ENCODE measurements at regions not wholly inside any gene's neighbourhood (a gene's known extent, or its start where the extent isn't known, plus 50 kb on each side); places are given as distances from the start of the nearest gene placed in this dataset.
"Not testable (repeated sequence)": the region's sequence is repeated elsewhere in the genome, so short reads cannot be mapped to it uniquely, and the experiment has no call there.

DNA sequence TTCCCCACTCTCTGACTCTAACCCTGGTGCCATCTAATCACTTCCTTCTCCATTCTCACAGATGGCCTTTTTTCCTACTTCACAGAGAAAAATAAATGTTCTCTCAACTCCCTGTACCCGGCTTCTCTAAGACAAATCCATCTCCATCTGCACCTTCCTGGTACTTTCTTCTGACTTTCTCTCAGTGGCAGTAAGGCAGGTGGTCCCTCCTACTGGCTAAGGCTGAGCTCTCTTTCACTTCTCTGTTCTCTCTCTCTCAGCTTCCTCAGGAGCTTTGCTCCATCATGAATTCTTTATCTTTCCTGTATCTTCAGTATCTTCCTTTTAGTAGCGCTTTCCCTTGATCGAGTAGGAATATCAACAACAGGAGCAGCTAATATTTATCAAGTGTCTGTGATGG lies 421.6 kb downstream of the TMEM135 start:
- DNase-seq (ENCODE audit: extremely low read depth in 1 of 11, low read depth in 9 of 11, low spot score in 4 of 11), result no peak

DNA sequence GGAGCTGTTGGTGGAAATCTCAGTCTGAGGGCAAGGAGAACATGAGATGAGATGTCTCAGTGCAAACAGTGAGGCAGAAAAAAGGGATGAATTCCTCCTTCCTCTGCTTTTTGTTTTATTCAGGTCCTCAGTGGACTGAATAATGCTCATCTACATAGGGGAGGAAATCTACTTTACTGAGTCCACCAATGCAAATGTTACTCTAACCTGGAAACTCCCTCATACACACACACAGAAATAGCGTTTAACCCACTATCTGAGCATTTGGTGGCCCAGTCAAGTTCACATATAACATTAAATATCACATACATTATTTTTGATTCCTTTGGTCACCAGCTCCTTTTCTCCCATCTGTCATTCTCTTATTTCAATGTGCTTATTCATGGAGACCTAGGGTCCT lies 418.8 kb downstream of the TMEM135 start:
- no peak for DNase-seq (ENCODE audit: extremely low read depth in 1 of 11, low read depth in 9 of 11, low spot score in 4 of 11)

GRCh38 chr11:87455180-87455579 lies 417.4 kb downstream of the TMEM135 start:
- no peak for DNase-seq (ENCODE audit: extremely low read depth in 1 of 11, low read depth in 9 of 11, low spot score in 4 of 11)

DNA sequence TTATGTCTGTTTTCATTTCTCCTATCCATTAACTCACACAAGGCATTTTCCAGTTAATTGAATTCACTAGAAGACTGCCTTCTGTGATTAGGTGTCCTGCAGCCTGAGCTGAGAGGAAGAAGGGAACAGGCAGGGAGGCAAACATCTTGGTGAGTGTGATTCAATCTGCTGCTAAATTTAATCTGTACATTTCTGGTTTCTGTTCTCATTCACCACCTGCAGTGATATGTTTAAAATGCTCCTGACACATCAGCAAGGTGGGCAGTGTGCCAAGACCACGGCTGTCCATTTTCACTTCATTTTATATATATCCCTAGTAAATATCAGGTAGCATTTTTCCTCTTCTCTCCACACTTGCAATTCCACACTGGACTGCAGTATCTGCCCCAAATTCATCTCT lies 416.5 kb downstream of the TMEM135 start:
- no peak for DNase-seq (ENCODE audit: extremely low read depth in 1 of 11, low read depth in 9 of 11, low spot score in 4 of 11)

GRCh38 chr11:87453531-87454089 lies 415.9 kb downstream of the TMEM135 start:
- no peak for DNase-seq (ENCODE audit: extremely low read depth in 1 of 11, low read depth in 9 of 11, low spot score in 4 of 11)

DNA sequence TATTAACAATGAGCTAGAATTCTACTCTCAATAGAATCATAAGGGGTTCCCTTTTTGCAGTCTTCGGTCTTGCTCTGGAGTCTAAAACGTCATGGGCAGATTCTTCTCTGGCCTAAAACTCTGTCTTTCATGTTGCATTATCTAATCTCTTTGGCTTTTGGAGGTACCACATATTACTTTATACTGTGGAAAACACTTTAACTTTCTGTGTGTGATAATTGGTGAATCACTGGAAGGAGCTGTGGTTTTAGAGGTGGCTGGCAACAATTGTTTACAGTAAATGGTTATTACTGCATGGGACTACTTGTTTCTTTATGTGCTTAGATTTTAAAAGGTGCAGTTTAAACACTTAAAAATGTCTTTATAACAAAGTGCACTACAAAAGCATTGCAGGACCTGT lies 414.3 kb downstream of the TMEM135 start:
- not testable (repeated sequence) for DNase-seq (ENCODE audit: extremely low read depth in 1 of 11, low read depth in 9 of 11, low spot score in 4 of 11)

DNA sequence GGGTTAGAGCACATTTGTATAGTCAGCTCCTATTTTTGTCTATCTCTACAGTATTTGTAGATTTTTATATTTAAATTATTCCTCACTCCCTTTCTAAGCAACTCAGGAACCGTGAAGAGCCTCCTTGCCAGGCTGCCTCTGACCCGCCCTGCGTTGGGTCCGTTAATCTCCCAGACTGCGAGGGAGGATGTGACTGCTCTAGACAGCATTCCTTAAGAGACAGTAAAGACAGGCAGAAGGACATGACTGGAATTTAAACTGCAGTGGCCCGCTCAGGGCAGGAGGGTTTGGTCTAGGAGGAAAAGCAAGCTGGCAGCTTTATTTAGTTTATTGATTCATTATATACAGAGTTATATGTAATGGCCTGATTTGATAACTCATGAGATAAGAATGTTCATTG lies 413.7 kb downstream of the TMEM135 start:
- peak in 10 of 11 donors; percentile 16 to 57 (median 39) for DNase-seq (ENCODE audit: extremely low read depth in 1 of 11, low read depth in 9 of 11, low spot score in 4 of 11)

- no peak for DNase-seq (ENCODE audit: extremely low read depth in 1 of 11, low read depth in 9 of 11, low spot score in 4 of 11)
Measured at GRCh38 chr11:87447606-87448005, 409.9 kb downstream of the TMEM135 start.

DNA sequence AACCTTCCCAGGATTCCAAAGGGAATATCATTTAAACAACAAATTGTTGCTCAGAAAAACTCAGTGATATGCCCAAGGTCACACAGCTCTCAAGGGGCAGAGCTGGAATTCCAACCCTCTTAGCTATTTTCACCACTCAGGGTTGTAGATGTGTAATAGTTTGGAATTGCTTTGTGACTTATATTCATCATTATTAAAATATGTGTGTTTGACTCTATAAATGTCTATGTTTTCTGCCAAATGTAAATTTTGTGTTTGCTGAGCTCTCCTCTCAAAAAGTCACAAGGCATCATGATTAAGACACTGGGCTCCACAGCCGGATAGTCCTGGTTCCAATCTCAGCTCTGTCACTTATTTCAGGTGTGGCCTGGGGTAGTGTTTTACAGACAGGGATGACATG lies 407.3 kb downstream of the TMEM135 start:
- DNase-seq (ENCODE audit: extremely low read depth in 1 of 11, low read depth in 9 of 11, low spot score in 4 of 11), result no peak

DNA sequence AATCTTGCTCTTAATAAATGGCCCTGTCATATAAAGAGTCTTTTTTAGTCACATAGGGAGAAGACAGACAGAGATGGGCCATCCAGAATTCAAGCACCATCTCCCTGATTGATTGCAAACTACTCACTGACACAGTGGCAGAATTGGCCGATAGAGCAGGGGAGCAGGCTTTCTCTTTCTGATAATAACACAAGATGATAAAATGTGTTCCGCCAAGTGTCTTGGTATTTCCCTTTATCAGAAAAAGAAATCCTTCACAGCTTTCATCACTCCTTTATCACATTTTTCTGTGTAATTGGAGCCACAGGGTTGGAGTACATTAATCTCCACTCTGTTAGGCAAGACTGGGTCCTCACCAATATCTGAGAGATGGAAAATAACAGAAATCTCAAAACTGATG lies 406.0 kb downstream of the TMEM135 start:
- no peak for DNase-seq (ENCODE audit: extremely low read depth in 1 of 11, low read depth in 9 of 11, low spot score in 4 of 11)

DNA sequence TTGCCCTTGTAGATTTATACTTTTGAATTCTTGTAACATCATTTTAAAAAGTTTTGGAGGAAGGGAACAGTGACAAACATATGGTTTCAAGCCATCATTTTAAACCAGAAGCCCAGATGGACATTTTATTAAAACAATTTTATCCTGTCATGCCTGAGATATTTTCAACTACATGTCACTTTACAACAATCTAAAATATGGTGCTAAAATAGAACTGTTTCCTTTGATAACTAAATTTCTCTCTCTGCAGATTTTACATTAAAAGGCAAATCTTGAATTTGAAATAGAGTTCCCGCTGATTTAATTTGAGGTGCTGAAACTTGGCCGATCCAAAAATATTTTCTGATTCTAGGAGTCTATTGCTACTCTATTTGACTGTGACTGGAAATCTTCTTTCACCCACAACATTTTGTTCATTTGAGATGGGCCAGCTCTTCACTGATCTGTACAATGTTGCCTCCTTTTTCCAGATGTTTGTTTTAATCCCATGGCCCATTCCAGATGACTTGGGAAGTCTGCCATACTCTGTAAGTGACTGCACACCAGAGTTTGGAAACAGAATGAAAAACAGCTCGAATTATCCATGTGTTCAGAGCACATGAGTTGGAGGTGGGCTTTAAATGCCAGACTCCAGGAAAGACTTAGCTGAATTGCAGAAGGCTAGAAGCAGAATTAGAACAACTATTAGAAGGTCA lies 402.5 kb downstream of the TMEM135 start:
- DNase-seq (ENCODE audit: extremely low read depth in 1 of 11, low read depth in 9 of 11, low spot score in 4 of 11), result no peak

DNA sequence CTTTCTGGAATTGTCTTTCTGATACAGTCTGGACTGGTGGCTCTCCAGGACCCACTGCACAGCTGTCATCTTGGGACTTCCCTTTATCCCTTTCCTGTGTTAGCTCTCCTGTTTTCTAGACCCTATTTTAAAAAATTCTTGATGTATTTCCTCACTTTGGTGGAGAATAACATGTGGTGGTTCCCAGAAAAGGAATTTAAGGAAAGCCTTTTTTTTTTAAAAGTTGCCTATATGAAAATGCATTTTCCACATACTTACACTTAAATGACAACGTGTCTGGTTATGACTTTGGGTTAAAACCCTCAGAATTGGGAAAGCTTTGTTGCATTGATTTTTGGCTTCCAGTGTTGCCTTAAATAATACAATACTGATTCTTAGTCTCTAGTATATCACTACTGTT lies 400.7 kb downstream of the TMEM135 start:
- no peak for DNase-seq (ENCODE audit: extremely low read depth in 1 of 11, low read depth in 9 of 11, low spot score in 4 of 11)

GRCh38 chr11:87437844-87438223 lies 400.1 kb downstream of the TMEM135 start:
- peak in 1 of 11 donors; percentile 9 for DNase-seq (ENCODE audit: extremely low read depth in 1 of 11, low read depth in 9 of 11, low spot score in 4 of 11)

DNA sequence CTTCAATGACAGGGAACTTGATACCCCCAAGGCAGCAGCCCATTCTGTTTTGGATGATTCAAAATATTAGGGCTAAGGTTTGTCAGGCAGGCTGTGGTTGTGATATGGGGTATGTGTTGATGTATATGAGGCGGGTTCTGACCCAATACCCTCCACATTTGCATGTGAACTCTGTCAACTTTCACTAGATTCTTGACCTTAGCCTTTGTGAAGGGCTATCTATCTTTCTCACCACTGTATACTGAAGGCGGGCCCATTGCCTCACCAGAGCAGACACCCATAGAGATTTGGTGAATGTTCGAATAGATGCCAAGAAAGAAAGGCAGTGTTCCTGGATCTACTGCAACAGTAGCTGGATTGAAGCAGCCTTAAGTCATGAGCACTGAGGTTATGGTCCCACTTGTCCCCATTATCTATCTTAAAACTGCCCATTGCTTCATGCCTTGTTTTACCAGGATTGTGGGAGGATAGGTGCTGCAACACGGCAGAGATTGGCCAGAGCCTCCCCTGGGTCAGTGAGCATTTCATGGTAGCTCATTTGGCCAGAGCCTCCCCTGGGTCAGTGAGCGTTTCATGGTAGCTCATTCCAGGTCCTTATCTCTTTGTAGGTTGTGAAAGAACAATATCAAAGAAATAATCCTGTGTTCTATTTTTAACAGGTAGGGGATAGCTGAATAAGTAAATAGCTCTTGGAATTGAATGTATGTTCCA lies 399.6 kb downstream of the TMEM135 start:
- no peak for DNase-seq (ENCODE audit: extremely low read depth in 1 of 11, low read depth in 9 of 11, low spot score in 4 of 11)

DNA sequence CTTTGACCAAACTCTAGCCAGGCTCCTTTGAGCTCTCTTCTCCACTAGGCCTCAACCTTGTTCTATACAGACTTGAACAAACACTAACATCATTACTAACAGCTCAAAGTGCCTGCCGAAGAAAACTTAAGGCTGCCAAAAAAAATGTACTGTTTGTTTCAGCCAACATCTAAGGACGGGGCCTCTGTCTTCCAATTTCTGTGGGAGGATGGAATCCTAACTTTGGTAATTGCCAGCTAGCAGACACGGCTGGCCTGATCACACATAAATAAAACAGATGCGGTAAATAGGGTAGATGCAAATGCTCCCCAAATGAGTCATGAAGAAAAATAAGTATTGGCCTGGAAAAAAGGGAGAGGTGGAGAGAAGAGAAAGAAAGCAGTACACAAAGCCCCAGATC lies 394.3 kb downstream of the TMEM135 start:
- no peak for DNase-seq (ENCODE audit: extremely low read depth in 1 of 11, low read depth in 9 of 11, low spot score in 4 of 11)

GRCh38 chr11:87431392-87431791 lies 393.7 kb downstream of the TMEM135 start:
- no peak for DNase-seq (ENCODE audit: extremely low read depth in 1 of 11, low read depth in 9 of 11, low spot score in 4 of 11)

DNA sequence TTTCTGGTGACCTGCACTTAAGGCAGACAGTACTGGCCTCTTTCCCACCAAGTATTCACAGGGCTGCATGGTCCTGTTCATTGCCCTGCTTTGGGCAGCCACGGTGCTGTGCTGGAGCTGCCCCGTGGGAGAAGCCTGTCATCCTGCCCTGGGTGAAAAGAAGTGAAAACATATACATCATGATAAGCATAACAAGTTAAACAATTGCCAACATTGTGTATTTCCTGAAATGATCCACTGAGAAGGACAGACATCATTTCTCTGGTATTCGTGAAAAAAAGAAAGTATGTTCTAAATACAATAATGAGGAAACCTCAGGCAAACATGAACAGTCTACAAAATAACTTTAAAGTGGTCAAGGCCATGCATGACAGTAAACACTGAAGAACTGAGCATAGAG lies 393.1 kb downstream of the TMEM135 start:
- DNase-seq (ENCODE audit: extremely low read depth in 1 of 11, low read depth in 9 of 11, low spot score in 4 of 11), result no peak

- no peak for DNase-seq (ENCODE audit: extremely low read depth in 1 of 11, low read depth in 9 of 11, low spot score in 4 of 11)
Measured at GRCh38 chr11:87429996-87430395, 392.3 kb downstream of the TMEM135 start.

DNA sequence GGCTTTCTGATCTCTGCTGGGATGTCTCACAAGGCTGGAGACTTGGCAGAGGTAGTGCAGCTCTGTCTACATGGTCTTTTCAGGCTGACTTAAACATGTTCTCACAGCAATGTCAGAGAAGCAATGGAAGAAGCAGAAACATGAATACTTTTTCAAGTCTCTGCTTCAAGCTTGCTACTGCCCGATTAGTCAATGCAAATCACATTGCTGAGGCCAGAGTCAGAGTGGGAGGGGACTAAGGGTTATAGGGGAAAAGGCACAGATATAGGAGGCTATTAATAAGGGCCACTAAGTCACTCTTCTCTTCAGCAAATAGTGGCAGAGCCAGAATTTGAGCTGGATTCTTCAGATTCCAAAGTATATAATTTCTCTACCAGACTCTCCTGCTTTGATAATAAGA lies 390.5 kb downstream of the TMEM135 start:
- DNase-seq (ENCODE audit: extremely low read depth in 1 of 11, low read depth in 9 of 11, low spot score in 4 of 11), result no peak

- DNase-seq (ENCODE audit: extremely low read depth in 1 of 11, low read depth in 9 of 11, low spot score in 4 of 11), result no peak
Measured at GRCh38 chr11:87425943-87426342, 388.2 kb downstream of the TMEM135 start.

GRCh38 chr11:87425391-87425790 lies 387.7 kb downstream of the TMEM135 start:
- DNase-seq (ENCODE audit: extremely low read depth in 1 of 11, low read depth in 9 of 11, low spot score in 4 of 11), result no peak

All from renal cortex interstitium (tissue), 11 donors.